Trophoblast cell (in vitro differentiated cells and primary cell): ENCODE measurements at regions not wholly inside any gene's neighbourhood (a gene's known extent, or its start where the extent isn't known, plus 50 kb on each side); places are given as distances from the start of the nearest gene placed in this dataset.

Source experiments
- DNase-seq, 2 donors: peaks; one replicate each; pipeline ENCODE4 v3.0.0-alpha.2; 2016
- H2AFZ ChIP-seq: 2 replicates; pipeline ENCODE4 v1.6.1; 2013; ENCODE audit warnings: low read length, moderate library complexity, mild to moderate bottlenecking; ENCODE audit not compliant: insufficient read depth, poor library complexity
- H2AK5ac ChIP-seq: 2 replicates; pipeline ENCODE4 v1.6.1; 2013; ENCODE audit warnings: mild to moderate bottlenecking, low read length
- H2BK120ac ChIP-seq: 2 replicates; pipeline ENCODE4 v1.6.1; 2013; ENCODE audit warnings: low read length, mild to moderate bottlenecking, moderate library complexity; ENCODE audit not compliant: insufficient read depth, poor library complexity
- H2BK12ac ChIP-seq: 2 replicates; pipeline ENCODE4 v1.6.1; 2013; ENCODE audit warnings: mild to moderate bottlenecking, low read length, moderate library complexity
- H2BK5ac ChIP-seq: 2 replicates; pipeline ENCODE4 v1.6.1; 2013; ENCODE audit warnings: low read length, low read depth, moderate library complexity, mild to moderate bottlenecking; ENCODE audit not compliant: poor library complexity
- H3K14ac ChIP-seq: 2 replicates; pipeline ENCODE4 v1.6.1; 2013; ENCODE audit warnings: mild to moderate bottlenecking, low read length
- H3K18ac ChIP-seq: 2 replicates; pipeline ENCODE4 v1.6.1; 2013; ENCODE audit warnings: mild to moderate bottlenecking, low read length
- H3K23ac ChIP-seq: 2 replicates; pipeline ENCODE4 v1.6.1; 2013; ENCODE audit warnings: low read length
- H3K27ac ChIP-seq: 2 replicates; pipeline ENCODE4 v1.5.1; 2013; ENCODE audit warnings: low read depth, mild to moderate bottlenecking, inconsistent platforms, low read length, moderate library complexity
- H3K27me3 ChIP-seq: 2 replicates; pipeline ENCODE4 v1.6.1; 2013; ENCODE audit warnings: inconsistent platforms, mild to moderate bottlenecking, low read length, moderate library complexity; ENCODE audit not compliant: insufficient read depth
- H3K36me3 ChIP-seq, 2 experiments: 1 replicate in 1 of 2; 2 replicates in 1 of 2; pipeline ENCODE4 v1.6.1; 2013; ENCODE audit warnings: low read length in 2 of 2, mild to moderate bottlenecking in 2 of 2, moderate library complexity in 1 of 2; ENCODE audit not compliant: insufficient read depth in 2 of 2, control insufficient read depth in 1 of 2
- H3K4ac ChIP-seq: 2 replicates; pipeline ENCODE4 v1.6.1; 2013; ENCODE audit warnings: low read depth, mild to moderate bottlenecking, low read length, moderate library complexity
- H3K4me1 ChIP-seq, 2 experiments: 1 replicate in 1 of 2; 2 replicates in 1 of 2; pipeline ENCODE4 v1.6.1; 2013; ENCODE audit warnings: low read length in 2 of 2, mild to moderate bottlenecking in 2 of 2, moderate library complexity in 1 of 2; ENCODE audit not compliant: insufficient read depth in 2 of 2, control insufficient read depth in 1 of 2
- H3K4me2 ChIP-seq: 2 replicates; pipeline ENCODE4 v1.6.1; 2013; ENCODE audit warnings: inconsistent platforms, mild to moderate bottlenecking, low read length, moderate library complexity
- H3K4me3 ChIP-seq: 2 replicates; pipeline ENCODE4 v1.5.1; 2013; ENCODE audit warnings: mild to moderate bottlenecking, low read depth, low read length, inconsistent platforms
- H3K79me1 ChIP-seq: one replicate; pipeline ENCODE4 v1.6.1; 2013; ENCODE audit warnings: low read length
- H3K79me2 ChIP-seq: 2 replicates; pipeline ENCODE4 v1.6.1; 2013; ENCODE audit warnings: low read length, mild to moderate bottlenecking; ENCODE audit not compliant: control insufficient read depth, insufficient read depth, poor library complexity
- H3K9ac ChIP-seq: 2 replicates; pipeline ENCODE4 v1.6.1; 2013; ENCODE audit warnings: mild to moderate bottlenecking, low read length
- H3K9me3 ChIP-seq: 2 replicates; pipeline ENCODE4 v1.6.1; 2013; ENCODE audit warnings: low read depth, mild to moderate bottlenecking, control low read depth, inconsistent platforms, low read length; ENCODE audit not compliant: insufficient read depth
- H4K12ac ChIP-seq: 2 replicates; pipeline ENCODE4 v1.6.1; 2013; ENCODE audit warnings: low read depth, mild to moderate bottlenecking, low read length, moderate library complexity
- H4K8ac ChIP-seq: 2 replicates; pipeline ENCODE4 v1.6.1; 2013; ENCODE audit warnings: low read depth, mild to moderate bottlenecking, low read length, moderate library complexity
- H4K91ac ChIP-seq: one replicate; pipeline ENCODE4 v1.6.1; 2013; ENCODE audit warnings: low read depth, mild to moderate bottlenecking, low read length, moderate library complexity
- WGBS: extraction: QIAGEN DNeasy Blood & Tissue Kit; methylation state at CpG from one replicate; pipeline ENCODE4 v1.1.7; 2013; ENCODE audit warnings: missing lambda C conversion rate; ENCODE audit not compliant: insufficient read length, insufficient coverage; ENCODE audit errors: extremely low coverage; 5-methylcytosine and 5-hydroxymethylcytosine counted together

- no peaks in the 10 kb centered on the region for H3K79me1 ChIP-seq
- no peak overlapping the region for H2BK12ac ChIP-seq
- WGBS, result no CpG with 5 or more reads among the region's 7 CpGs
- H2AFZ ChIP-seq, result no peak overlapping the region
- no peak overlapping the region for H3K4ac ChIP-seq
- no peak overlapping the region for H3K18ac ChIP-seq
- no peak overlapping the region for H3K23ac ChIP-seq
- no peak overlapping the region for H3K14ac ChIP-seq
- no peak overlapping the region for H4K8ac ChIP-seq
- no peak overlapping the region for H3K4me3 ChIP-seq
- H2BK120ac ChIP-seq, result no peak overlapping the region
- no peak overlapping the region for H2BK5ac ChIP-seq
- H3K9ac ChIP-seq, result no peak overlapping the region
- no peak overlapping the region for H3K27ac ChIP-seq
- no peak overlapping the region for H2AK5ac ChIP-seq
- H3K79me2 ChIP-seq, result no peaks in the 10 kb centered on the region
- no peak overlapping the region for H4K91ac ChIP-seq
- no peaks in the 10 kb centered on the region for H3K9me3 ChIP-seq
- H3K27me3 ChIP-seq, result no peaks in the 10 kb centered on the region
- no peaks in the 10 kb centered on the region for H3K4me1 ChIP-seq
- H3K36me3 ChIP-seq, result no peaks in the 10 kb centered on the region
- DNase-seq, result no peak
- no peak overlapping the region for H4K12ac ChIP-seq
- no peak overlapping the region for H3K4me2 ChIP-seq
Measured at GRCh38 chr14:87864356-87865270, 128.4 kb downstream of the GALC start.

GRCh38 chr14:87863047-87863446 lies 129.9 kb downstream of the GALC start:
- Histone ChIP-seq H4K91ac (no peak overlapping the region), H3K9me3 (no peaks in the 10 kb centered on the region), H3K9ac (no peak overlapping the region), H4K12ac (no peak overlapping the region), H3K18ac (no peak overlapping the region), H2AK5ac (no peak overlapping the region), H2BK12ac (no peak overlapping the region), H2BK5ac (no peak overlapping the region), H3K79me2 (no peaks in the 10 kb centered on the region), H2AFZ (no peak overlapping the region), H3K4me1 (no peaks in the 10 kb centered on the region), H3K4ac (no peak overlapping the region), H4K8ac (no peak overlapping the region), H3K79me1 (no peaks in the 10 kb centered on the region), H3K4me3 (no peak overlapping the region), H3K27ac (no peak overlapping the region), H3K14ac (no peak overlapping the region), H3K36me3 (no peaks in the 10 kb centered on the region), H3K4me2 (no peak overlapping the region), H3K23ac (no peak overlapping the region), H3K27me3 (no peaks in the 10 kb centered on the region), H2BK120ac (no peak overlapping the region)
- WGBS, result no CpG with 5 or more reads among the region's 3 CpGs
- DNase-seq, result no peak

GRCh38 chr14:87852107-87852506 lies 140.9 kb downstream of the GALC start:
- Histone ChIP-seq H3K27ac (no peak overlapping the region), H2AFZ (no peak overlapping the region), H4K8ac (no peak overlapping the region), H3K9me3 (no peaks in the 10 kb centered on the region), H3K4me3 (no peak overlapping the region), H3K14ac (no peak overlapping the region), H2BK120ac (no peak overlapping the region), H3K4ac (no peak overlapping the region), H3K79me1 (no peaks in the 10 kb centered on the region), H3K4me2 (no peak overlapping the region), H3K27me3 (no peaks in the 10 kb centered on the region), H2AK5ac (no peak overlapping the region), H3K9ac (no peak overlapping the region), H4K12ac (no peak overlapping the region), H3K4me1 (no peaks in the 10 kb centered on the region), H3K18ac (no peak overlapping the region), H3K23ac (no peak overlapping the region), H3K36me3 (no peaks in the 10 kb centered on the region), H3K79me2 (no peaks in the 10 kb centered on the region), H2BK12ac (no peak overlapping the region), H4K91ac (no peak overlapping the region), H2BK5ac (no peak overlapping the region)
- DNase-seq, result no peak
- no CpG with 5 or more reads among the region's 3 CpGs for WGBS

- Histone ChIP-seq H2AK5ac (no peak overlapping the region), H3K79me1 (no peaks in the 10 kb centered on the region), H3K79me2 (no peaks in the 10 kb centered on the region), H3K4me1 (no peaks in the 10 kb centered on the region), H3K18ac (no peak overlapping the region), H2BK5ac (no peak overlapping the region), H4K12ac (no peak overlapping the region), H2BK12ac (no peak overlapping the region), H3K9me3 (no peaks in the 10 kb centered on the region), H3K4ac (no peak overlapping the region), H4K91ac (no peak overlapping the region), H4K8ac (no peak overlapping the region), H3K23ac (no peak overlapping the region), H3K9ac (no peak overlapping the region), H3K27me3 (no peaks in the 10 kb centered on the region), H2BK120ac (no peak overlapping the region), H3K36me3 (no peaks in the 10 kb centered on the region), H3K4me3 (no peak overlapping the region), H3K4me2 (no peak overlapping the region), H2AFZ (no peak overlapping the region), H3K14ac (no peak overlapping the region), H3K27ac (no peak overlapping the region)
- WGBS, result no CpG with 5 or more reads among the region's 2 CpGs
- no peak for DNase-seq
Measured at GRCh38 chr14:87851190-87851589, 141.8 kb downstream of the GALC start.
